HCT116 (cell line): ENCODE measurements at regions not wholly inside any gene's neighbourhood (a gene's known extent, or its start where the extent isn't known, plus 50 kb on each side); places are given as distances from the start of the nearest gene placed in this dataset.

ENCODE experiments used
- ATAC-seq: fragments of 200-7000 bp; cut with Tn5 transposase; 2 replicates; pipeline ENCODE4 v1.9.1; 2020; ENCODE audit warnings: mild to moderate bottlenecking, moderate library complexity
- BruUV-seq: library from RNA; stranded (reverse); fragments of 400-500 nt; replicated peaks from 2 replicates; lab custom pipeline; 2021; lab: Mats Ljungman, UMichigan
- CTCF ChIA-PET: fragments of 300-600 bp; sonication (Branson Sonifier 250); formaldehyde crosslinking; loops from one replicate; lab custom pipeline; 2021; ENCODE audit warnings: antibody characterized with exemption; lab: Charles Lee
- POLR2A ChIA-PET: fragments of 300-600, 350-600 bp; sonication (Branson Sonifier 250); formaldehyde crosslinking; loops from one replicate; lab custom pipeline; 2021; ENCODE audit warnings: antibody characterized with exemption; lab: Charles Lee
- RAD21 ChIA-PET, 2 experiments: fragments of 300-600 bp; sonication (Branson Sonifier 250); formaldehyde crosslinking; loops; one replicate each; lab custom pipeline; 2023; ENCODE audit warnings: low total read pairs in 2 of 2; ENCODE audit not compliant: uncharacterized antibody in 2 of 2, unreplicated experiment in 2 of 2, low non-redundant PET in 1 of 2; lab: Charles Lee
- DNase-seq: peaks from one replicate; pipeline ENCODE4 v3.0.0-alpha.2; 2010; ENCODE audit warnings: low read depth, low spot score
- H2AFZ ChIP-seq: fragments of 200-600 bp; shearing (Covaris generic), sonication (generic); 2 replicates; pipeline ENCODE4 v1.6.1; 2017; ENCODE audit warnings: low read depth, mixed run types, mixed read lengths, antibody characterized with exemption, low read length; ENCODE audit not compliant: poor library complexity, severe bottlenecking
- H3K27ac ChIP-seq: 2 replicates; pipeline ENCODE4 v1.5.1; 2012; ENCODE audit warnings: low read depth, low read length
- H3K27me3 ChIP-seq: fragments of 200-600 bp; sonication (generic); 2 replicates; pipeline ENCODE4 v1.6.1; 2016; ENCODE audit warnings: mixed run types, low read length, mixed read lengths; ENCODE audit not compliant: insufficient read depth
- H3K36me3 ChIP-seq, 2 experiments: fragments of 200-500 bp in 1 of 2; fragments of 200-600 bp in 1 of 2; sonication (Bioruptor generic) in 1 of 2; sonication (generic) in 1 of 2; 2 replicates each; pipeline versions ENCODE4 v1.5.1 to v1.6.1; 2014 to 2016; ENCODE audit warnings: low read length in 2 of 2, inconsistent platforms in 1 of 2, mixed read lengths in 1 of 2, mixed run types in 1 of 2; ENCODE audit not compliant: insufficient read depth in 2 of 2, control insufficient read depth in 1 of 2
- H3K4me1 ChIP-seq, 2 experiments: fragments of 200-600 bp in 1 of 2; sonication (generic) in 1 of 2; 2 replicates each; pipeline versions ENCODE4 v1.5.1 to v1.6.1; 2012 to 2017; ENCODE audit warnings: low read length in 2 of 2, inconsistent platforms in 1 of 2, mild to moderate bottlenecking in 1 of 2, mixed read lengths in 1 of 2, mixed run types in 1 of 2, moderate library complexity in 1 of 2; ENCODE audit not compliant: insufficient read depth in 2 of 2, control insufficient read depth in 1 of 2
- H3K4me2 ChIP-seq: fragments of 200-600 bp; sonication (generic); 2 replicates; pipeline ENCODE4 v1.6.1; 2017; ENCODE audit warnings: mixed run types, low read length, mixed read lengths
- H3K4me3 ChIP-seq, 2 experiments: fragments of 200-600 bp in 1 of 2; sonication (generic) in 1 of 2; replicated peaks in 1 of 2; 2 replicates each; pipeline ENCODE4 v1.5.1; 2011 to 2016; ENCODE audit warnings: low read length in 2 of 2, control low read depth in 1 of 2, low read depth in 1 of 2, mild to moderate bottlenecking in 1 of 2, mixed read lengths in 1 of 2, mixed run types in 1 of 2
- H3K79me2 ChIP-seq: fragments of 200-600 bp; sonication (generic); 2 replicates; pipeline ENCODE4 v1.6.1; 2017; ENCODE audit warnings: mild to moderate bottlenecking, mixed run types, low read length, moderate library complexity, mixed read lengths; ENCODE audit not compliant: insufficient read depth
- H3K9ac ChIP-seq: fragments of 200-600 bp; sonication (generic); 2 replicates; pipeline ENCODE4 v1.6.1; 2016; ENCODE audit warnings: low read length, mixed read lengths
- H3K9me2 ChIP-seq: fragments of 200-600 bp; sonication (generic), shearing (Covaris generic); 2 replicates; pipeline ENCODE4 v1.6.1; 2017; ENCODE audit warnings: mixed run types, mild to moderate bottlenecking, moderate library complexity; ENCODE audit not compliant: insufficient read depth
- H3K9me3 ChIP-seq, 2 experiments: fragments of 200-500 bp in 1 of 2; fragments of 200-600 bp in 1 of 2; sonication (Bioruptor generic) in 1 of 2; sonication (generic) in 1 of 2; 2 replicates each; pipeline ENCODE4 v1.6.1; 2014 to 2017; ENCODE audit warnings: low read length in 2 of 2, mixed read lengths in 2 of 2, inconsistent platforms in 1 of 2, low read depth in 1 of 2, mild to moderate bottlenecking in 1 of 2, mixed run types in 1 of 2, moderate library complexity in 1 of 2; ENCODE audit not compliant: control insufficient read depth in 1 of 2, insufficient read depth in 1 of 2
- H4K20me1 ChIP-seq: fragments of 200-600 bp; sonication (generic), shearing (Covaris generic); 2 replicates; pipeline ENCODE4 v1.6.1; 2017; ENCODE audit warnings: mixed run types, mild to moderate bottlenecking, moderate library complexity; ENCODE audit not compliant: insufficient read depth
- CBX3 ChIP-seq: IDR thresholded peaks from 2 replicates; pipeline ENCODE4 v1.6.1; 2012; ENCODE audit warnings: low read depth
- EGR1 ChIP-seq: IDR thresholded peaks from 2 replicates; pipeline ENCODE4 v1.6.1; 2012; ENCODE audit warnings: low read depth
- EZH2 ChIP-seq: fragments of 200-600 bp; sonication (generic); IDR thresholded peaks from 2 replicates; pipeline ENCODE4 v1.6.1; 2017; ENCODE audit warnings: antibody characterized with exemption, mixed run types
- JUND ChIP-seq: IDR thresholded peaks from 2 replicates; pipeline ENCODE4 v1.6.1; 2012
- POLR2A ChIP-seq: IDR thresholded peaks from 2 replicates; pipeline ENCODE4 v1.7.0; 2011; ENCODE audit warnings: borderline replicate concordance; ENCODE audit not compliant: insufficient read depth, insufficient read length; ENCODE audit errors: extremely low read depth
- RAD21 ChIP-seq: IDR thresholded peaks from 2 replicates; pipeline ENCODE4 v1.6.1; 2012; ENCODE audit warnings: low read depth, mild to moderate bottlenecking
- ZNF274 ChIP-seq: fragments of 200-500 bp; sonication (Bioruptor generic); IDR thresholded peaks from 2 replicates; pipeline ENCODE4 v1.6.1; 2014; ENCODE audit warnings: mild to moderate bottlenecking, low read depth, low read length, inconsistent platforms
- intact Hi-C: fragments of 100-400 bp; cut with micrococcal nuclease; formaldehyde crosslinking; loops from 2 replicates; pipeline ENCODE4 v1.10.0; 2022
- TF ChIP-seq, protein P1 (sequence below): IDR thresholded peaks from 2 replicates; pipeline ENCODE4 v1.6.1; 2011; ENCODE audit warnings: mild to moderate bottlenecking, low read length, moderate library complexity; ENCODE audit not compliant: insufficient replicate concordance; ENCODE audit errors: extremely low read depth
- TF ChIP-seq, protein P2 (sequence below), 3 experiments: fragments of 200-600 bp in 1 of 3; sonication (generic) in 1 of 3; IDR thresholded peaks in 2 of 3; conservative IDR thresholded peaks in 1 of 3; 2 replicates each; pipeline ENCODE4 v1.5.1; 2012 to 2017; ENCODE audit warnings: low read depth in 2 of 3, low read length in 2 of 3, antibody characterized with exemption in 1 of 3, borderline replicate concordance in 1 of 3, control low read depth in 1 of 3, mild to moderate bottlenecking in 1 of 3, mixed read lengths in 1 of 3, mixed run types in 1 of 3, moderate library complexity in 1 of 3; ENCODE audit not compliant: insufficient read depth in 1 of 3

DNA sequence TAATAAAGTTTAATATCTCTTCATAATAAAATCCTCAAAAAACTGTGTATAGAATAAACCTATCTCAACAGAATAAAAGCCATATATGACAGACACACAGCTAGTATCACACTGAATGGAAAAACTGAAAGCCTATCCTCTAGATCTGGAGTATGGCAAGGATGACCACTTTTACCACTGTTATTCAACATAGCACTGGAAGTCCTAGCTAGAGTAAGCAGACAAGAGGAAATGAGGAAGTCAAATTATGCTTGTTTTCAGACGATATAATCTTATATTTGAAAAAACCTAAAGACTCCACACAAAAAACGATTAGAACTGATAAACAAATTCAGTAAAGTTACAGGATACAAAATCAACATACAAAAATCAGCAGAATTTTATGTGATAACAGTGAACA lies 57.4 kb upstream of the DIPK2A start:
- BruUV-seq, result no TSS peak
- no peak for DNase-seq
- H3K27ac ChIP-seq, result no peak overlapping the region
- no peaks in the 10 kb centered on the region for H3K36me3 ChIP-seq
- RAD21 ChIA-PET, result no interaction called here
- no peaks in the 10 kb centered on the region for H3K79me2 ChIP-seq
- CTCF ChIA-PET, result no interaction called here
- ATAC-seq, result no peak
- H3K4me1 ChIP-seq, result no peaks in the 10 kb centered on the region
- no peak overlapping the region for H3K9ac ChIP-seq
- TF ChIP-seq, protein P1, sequence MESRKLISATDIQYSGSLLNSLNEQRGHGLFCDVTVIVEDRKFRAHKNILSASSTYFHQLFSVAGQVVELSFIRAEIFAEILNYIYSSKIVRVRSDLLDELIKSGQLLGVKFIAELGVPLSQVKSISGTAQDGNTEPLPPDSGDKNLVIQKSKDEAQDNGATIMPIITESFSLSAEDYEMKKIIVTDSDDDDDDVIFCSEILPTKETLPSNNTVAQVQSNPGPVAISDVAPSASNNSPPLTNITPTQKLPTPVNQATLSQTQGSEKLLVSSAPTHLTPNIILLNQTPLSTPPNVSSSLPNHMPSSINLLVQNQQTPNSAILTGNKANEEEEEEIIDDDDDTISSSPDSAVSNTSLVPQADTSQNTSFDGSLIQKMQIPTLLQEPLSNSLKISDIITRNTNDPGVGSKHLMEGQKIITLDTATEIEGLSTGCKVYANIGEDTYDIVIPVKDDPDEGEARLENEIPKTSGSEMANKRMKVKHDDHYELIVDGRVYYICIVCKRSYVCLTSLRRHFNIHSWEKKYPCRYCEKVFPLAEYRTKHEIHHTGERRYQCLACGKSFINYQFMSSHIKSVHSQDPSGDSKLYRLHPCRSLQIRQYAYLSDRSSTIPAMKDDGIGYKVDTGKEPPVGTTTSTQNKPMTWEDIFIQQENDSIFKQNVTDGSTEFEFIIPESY, result no peak
- TF ChIP-seq EZH2 (no peak), EGR1 (no peak), CBX3 (no peak), JUND (no peak), ZNF274 (no peak), POLR2A (no peak), RAD21 (no peak)
- TF ChIP-seq, protein P2, sequence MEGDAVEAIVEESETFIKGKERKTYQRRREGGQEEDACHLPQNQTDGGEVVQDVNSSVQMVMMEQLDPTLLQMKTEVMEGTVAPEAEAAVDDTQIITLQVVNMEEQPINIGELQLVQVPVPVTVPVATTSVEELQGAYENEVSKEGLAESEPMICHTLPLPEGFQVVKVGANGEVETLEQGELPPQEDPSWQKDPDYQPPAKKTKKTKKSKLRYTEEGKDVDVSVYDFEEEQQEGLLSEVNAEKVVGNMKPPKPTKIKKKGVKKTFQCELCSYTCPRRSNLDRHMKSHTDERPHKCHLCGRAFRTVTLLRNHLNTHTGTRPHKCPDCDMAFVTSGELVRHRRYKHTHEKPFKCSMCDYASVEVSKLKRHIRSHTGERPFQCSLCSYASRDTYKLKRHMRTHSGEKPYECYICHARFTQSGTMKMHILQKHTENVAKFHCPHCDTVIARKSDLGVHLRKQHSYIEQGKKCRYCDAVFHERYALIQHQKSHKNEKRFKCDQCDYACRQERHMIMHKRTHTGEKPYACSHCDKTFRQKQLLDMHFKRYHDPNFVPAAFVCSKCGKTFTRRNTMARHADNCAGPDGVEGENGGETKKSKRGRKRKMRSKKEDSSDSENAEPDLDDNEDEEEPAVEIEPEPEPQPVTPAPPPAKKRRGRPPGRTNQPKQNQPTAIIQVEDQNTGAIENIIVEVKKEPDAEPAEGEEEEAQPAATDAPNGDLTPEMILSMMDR (IDR thresholded peaks at IDR 0.05 in 2 of 3, conservative IDR thresholded peaks at IDR 0.05 in 1 of 3; ENCODE audit: borderline replicate concordance in 1 of 3, insufficient read depth in 1 of 3, low read depth in 2 of 3, low read length in 2 of 3), result no peak
- TF ChIP-seq, all 23 proteins: peak for 0
- Histone ChIP-seq H2AFZ (no peak overlapping the region), H4K20me1 (no peaks in the 10 kb centered on the region), H3K4me2 (no peak overlapping the region), H3K27me3 (no peaks in the 10 kb centered on the region), H3K9me3 (no peaks in the 10 kb centered on the region), H3K4me3 (no peak overlapping the region), H3K9me2 (no peaks in the 10 kb centered on the region)
- intact Hi-C loops, result no loop called here
- POLR2A ChIA-PET, result no interaction called here
